ENCODE measurements at regions not wholly inside any gene's neighbourhood (a gene's known extent, or its start where the extent isn't known, plus 50 kb on each side); places are given as distances from the start of the nearest gene placed in this dataset.

DNA sequence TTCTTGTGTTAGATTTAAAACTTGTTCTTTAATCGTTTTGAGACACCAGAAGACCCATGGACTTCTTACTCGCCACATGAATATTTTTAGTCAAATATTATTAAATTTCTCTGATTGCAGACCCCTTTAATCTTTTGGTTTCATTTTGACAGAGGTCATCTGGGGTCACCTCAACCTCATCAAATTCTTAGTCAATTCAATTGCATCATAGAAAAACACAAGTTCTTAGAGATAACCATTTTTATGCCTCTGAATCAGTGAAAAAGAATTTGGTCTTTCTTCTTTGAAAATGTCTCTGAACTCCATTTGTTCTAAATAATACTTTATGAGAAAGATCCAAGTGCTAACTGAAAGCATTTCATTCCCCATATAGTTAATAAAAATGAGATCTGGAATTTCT is 55.2 kb upstream of the CBLN4 start:
- DNase-seq = no peak

DNA sequence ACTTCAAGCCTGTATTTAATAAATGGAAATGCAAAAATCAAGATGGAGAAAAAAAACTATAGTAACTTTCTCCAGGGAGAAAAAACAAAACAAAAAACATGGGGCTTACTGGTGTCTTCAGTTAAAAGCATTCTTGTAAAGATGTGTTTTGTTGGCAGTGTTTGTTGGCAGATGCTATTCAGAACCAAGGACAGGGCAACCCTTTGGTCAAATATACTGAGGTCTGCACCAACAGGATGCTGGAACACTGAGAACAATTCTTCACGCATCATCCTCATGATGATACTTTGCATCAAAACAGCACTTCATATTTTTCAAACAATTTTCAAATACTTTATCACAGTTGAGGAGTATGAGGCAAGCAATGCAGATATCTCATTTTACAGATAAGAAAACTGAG is 63.7 kb upstream of the CBLN4 start:
- no peak for DNase-seq

DNA sequence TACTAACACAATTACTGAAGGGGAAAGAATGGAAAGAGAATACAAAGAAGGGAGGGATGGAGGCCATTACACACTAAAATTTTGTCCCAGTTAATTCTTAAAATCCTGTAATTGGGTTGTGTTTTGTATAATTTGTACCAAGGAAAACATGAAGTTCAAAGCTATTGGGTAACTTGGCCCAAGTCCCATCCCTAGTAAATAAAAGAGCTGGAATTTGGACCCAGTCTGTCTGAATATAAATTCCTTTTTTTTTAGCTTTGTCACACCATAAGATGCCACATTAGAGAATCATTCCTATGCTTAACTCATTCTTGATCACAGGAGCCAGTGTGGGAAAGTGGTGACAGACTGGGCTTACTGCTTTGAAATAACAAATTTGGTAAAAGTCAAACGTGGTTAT is 66.8 kb upstream of the CBLN4 start:
- DNase-seq = no peak

DNA sequence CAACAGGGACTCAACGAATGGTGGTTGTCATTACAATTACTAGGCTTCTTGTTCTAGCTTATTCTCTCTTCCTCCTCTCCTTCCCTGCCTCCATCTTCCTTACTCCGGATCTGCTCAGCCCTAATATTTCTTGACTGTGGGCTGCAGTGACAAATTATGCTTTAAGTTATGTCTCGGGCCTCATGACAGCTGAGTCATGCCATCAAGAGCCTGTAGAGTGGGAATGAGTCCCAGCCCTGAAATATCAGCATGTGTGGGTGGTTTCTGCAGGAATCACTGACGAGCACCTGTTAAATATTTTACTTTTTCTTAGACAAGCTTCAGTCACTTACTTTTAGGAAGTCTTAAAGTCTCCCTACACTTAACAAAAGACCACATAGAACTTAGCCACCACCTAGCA is 83.1 kb upstream of the CBLN4 start:
- DNase-seq = no peak

DNA sequence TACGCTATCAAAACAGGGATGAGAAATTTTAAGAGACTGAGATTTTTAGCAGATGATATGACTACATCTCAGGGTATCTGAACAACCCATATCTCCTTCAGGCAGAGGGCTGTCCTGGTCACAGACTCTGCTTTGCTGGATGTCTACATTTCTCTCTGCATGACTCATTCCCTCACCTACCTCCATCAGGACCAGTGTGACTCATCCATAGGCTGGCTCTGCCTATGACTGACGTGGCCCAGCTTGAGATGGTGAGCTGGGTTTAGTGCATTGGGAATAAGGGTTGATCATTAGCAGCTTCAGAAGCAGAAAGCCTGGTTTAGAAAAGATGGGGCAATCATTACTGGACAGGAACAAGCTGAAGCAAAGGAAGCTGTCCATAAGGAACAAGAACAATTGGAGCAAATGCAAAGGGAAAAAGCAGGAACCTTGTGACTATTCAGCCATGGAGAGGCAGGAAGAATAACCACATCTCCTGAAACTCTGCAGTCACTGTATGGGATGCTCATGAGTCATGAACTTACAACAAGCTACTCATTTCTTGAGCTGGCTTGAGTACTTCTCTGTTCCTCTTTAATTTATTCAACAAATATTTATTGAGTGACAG is 86.4 kb upstream of the CBLN4 start:
- no peak for DNase-seq

DNA sequence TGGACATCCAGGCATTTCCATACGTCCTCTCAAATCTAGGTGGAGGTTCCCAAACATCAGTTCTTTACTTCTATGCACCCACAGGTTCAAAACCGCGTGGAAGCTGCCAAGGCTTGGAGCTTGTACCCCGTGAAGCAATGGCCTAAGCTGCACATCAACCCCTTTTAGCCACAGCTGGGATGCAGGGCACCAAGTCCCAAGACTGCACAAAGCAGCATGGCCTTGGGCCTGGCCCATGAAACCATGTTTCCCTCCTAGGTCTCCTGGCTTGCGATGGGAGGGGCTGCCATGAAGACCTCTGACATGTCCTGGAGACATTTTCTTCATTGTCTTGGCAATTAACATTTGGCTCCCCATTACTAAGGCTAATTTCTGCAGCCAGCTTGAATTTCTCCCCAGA is 88.9 kb upstream of the CBLN4 start:
- DNase-seq = no peak

DNA sequence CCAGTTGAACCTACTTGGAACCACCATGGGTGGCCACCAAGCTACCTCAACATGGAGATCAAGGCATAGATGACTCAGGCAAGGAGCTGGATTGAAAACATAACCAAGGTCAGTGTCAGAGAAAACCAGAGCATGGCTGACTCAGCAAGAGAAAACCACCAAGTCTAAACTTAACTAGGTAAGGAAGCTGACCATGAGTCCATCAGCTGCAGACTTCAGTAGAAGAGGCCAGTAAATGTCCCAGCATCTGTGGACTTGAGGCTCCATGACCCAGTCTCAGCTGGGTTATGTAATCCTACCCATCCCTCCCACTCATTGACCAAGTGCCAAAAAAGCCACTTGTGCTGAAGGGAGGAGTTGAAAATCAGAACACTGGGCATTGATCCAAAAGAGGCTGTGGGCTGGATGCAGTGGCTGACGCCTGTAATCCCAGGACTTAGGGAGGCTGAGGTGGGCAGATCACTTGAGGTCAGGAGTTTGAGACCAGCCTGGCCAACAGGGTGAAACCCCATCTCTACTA is 93.7 kb upstream of the CBLN4 start:
- DNase-seq = no peak

DNA sequence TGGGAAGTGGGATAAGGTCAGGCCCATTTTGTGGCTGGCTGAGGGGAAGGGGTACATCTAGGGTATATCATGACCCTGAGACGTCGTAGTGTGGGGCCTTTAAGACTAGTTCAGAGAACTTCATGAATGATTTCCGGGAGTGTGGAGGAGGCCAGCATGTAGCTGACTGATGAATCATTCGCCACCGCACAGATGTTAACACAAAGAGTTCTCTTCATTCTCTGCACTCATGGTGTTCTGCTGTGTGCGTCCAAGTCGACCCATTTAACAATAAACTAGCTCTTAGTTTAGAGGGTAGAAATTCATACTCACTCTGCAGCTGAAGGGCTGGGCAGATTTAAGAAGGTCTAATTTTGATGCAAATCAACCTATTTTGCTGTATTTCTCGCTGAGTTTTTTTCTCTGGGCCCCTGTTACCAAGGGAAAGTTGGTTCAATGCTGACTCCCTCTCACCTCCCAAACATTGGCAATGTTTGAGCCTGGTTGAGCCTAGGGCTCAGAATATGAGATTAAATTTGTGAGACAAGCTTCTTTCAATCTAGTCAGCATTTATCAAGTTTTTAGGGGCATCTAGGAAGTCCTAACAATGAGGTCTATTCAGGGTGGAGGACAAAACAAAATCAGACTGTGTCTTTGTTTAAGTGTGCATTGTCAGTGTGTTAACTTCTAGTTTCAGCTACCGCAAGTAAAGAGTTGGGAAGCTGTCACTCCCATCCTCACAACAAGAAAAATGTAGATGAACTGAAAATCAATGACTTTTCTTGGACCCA is 106.8 kb upstream of the CBLN4 start:
- DNase-seq = no peak

DNA sequence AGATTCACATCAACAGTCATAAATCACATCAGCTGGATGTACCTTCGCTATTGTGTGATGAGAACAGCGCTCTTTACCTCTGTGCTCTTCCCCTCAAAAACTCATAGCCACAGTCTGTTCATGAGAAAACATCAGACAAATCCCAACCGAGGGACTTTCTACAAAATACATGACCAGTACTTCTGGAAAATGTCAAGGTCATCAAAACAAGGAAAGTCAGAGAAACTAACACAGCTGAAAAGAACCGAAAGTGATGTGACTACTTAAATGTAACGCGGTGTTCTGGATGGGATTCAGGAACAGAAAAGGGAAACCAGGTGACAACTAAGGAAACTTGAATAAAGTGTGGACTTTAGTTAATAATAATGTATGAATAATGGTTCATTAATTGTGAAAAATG is 112.0 kb upstream of the CBLN4 start:
- no peak for DNase-seq

DNA sequence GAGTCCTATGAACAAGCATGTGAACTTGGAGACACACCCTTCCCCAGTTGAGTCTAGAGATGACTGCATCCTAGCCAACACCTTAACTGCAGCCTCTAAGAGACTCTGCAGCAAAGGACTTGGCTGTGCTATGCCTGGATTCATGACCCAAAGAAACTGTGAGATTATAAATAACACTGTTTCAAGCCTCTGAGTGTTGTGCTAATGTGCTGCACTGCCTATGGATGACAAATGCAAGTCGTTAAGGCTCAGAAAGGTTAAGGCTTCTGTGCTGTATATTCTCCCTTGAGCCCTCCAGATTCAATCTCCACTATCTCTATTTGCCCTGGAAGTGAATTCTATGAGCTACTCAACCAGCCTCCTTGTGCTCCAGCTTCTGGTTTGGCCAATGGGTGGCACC is 116.5 kb upstream of the CBLN4 start:
- DNase-seq = no peak

DNA sequence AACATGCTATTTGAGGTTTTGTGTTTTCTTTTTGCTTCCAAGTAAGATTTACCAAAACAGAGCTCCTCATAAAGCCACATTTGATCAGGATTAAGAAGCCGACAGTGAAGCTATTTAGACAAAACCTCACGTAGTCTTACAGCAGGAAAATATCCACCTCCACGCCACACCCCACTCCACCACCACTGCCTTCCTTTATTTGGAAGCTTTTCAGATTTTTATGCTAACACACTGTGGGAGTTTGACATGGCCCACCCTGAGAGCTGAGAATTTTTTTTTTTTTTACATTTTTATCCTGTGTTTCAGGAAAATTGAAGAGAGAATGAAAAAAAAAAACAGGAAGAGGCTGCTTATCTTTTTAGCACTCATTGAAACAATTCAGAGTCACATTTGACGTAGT is 104.8 kb upstream of the MC3R start:
- no peak for DNase-seq

DNA sequence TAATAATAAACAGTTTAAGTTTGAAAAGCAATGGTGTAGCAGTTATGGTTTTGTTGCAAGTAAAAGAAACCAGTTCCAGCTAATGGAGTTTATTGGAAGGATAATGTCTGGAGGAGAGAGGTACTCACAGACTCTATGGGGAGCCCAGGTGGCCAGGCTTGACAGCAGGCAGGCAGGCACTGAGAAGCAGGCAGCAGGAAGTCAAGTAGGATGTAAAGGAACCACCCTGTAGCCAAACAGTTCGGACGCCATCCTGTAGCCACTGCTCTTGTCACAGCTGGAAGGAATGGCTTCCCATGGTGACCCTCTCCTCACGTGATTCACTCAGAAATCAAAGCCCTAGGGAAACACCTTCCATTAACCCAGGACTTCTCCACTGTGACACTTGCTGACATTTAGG is 96.7 kb upstream of the MC3R start:
- DNase-seq = no peak

DNA sequence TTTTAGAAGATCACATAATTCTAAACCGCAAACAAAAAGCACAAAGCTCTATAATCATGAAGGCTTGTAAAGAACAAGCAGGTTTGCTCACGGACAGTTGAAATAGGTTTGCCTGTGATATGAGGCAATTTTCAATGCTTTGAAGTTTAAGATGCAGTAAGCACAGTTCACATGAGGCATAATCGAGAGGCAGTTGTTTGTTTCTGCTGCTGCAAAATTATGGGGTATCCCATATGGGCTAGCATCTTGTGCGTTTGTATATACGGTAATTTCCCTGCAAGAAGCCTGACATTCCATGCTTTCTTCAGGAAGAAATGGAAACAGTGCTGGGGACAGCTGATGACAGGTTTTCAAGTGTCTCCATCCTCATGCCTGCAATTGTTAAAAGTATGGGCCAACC is 94.6 kb upstream of the MC3R start:
- DNase-seq = no peak

DNA sequence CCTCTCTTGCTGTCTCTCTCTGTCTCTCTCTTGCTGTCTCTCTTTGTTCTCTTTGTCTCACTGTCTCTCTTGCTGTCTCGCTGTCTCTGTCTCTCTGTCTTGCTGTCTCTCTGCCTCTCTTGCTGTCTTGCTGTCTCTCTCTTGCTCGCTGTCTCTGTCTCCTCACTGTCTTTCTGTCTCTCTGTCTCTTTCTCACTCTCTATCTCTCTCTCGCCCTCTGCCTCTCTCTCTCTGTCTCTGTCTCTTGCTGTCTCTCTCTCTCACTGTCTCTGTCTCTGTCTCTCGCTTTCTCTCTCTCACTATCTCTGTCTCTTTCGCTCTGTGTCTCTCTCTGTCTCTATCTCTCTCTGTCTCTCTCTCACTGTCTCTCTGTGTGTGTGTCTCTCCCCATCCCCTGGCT is 92.9 kb upstream of the MC3R start:
- no peak for DNase-seq

DNA sequence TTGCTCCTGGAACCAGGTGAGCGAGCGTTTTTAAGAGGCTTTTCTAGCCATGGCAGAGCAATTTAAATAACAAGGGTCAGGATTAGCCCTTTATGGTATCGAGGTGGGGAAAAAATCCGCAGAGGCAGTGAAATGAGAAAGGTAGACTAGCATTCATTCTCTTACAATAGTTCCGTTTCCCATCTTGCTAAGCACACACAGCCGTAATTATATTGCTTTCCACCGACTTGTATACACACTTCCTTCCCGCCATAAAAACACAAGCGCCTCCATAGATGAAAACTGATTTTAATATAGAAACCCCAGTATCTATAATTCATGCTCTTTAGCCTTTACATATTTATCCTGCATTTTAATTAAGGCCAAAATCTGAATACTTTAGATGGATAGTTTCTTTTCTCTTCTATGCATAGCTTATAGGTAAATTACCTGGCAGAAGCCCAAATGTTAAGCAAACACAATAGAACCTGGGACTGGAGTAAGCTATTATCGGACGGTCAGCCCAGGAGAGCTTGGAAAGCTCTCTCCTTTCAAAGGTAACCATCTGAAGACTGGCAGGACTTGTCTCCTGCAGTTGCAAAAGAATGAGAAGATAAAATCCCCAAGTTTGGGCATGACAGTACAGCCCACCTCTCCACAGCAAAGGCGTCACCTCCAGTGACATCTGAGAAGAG is 90.9 kb upstream of the MC3R start:
- DNase-seq = no peak

DNA sequence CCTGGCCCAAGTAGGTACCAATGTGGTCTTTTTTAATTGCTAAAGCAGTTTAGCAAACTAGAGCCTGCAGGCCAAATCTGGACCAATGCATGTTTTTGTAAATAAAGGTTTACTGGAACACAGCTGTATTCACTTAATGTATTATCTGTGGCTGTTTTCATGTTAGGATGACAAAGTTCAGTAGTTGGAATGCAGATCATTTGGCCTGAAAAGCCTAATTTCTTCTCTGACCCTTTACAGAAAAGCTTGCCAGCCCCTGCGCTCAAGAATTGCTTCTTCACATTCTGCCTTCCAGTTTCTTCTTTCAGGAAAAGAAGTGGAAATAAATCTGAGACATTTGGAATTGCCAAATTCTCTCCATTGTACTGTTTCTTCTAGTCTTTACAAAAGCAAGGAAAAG is 90.0 kb upstream of the MC3R start:
- DNase-seq = no peak

DNA sequence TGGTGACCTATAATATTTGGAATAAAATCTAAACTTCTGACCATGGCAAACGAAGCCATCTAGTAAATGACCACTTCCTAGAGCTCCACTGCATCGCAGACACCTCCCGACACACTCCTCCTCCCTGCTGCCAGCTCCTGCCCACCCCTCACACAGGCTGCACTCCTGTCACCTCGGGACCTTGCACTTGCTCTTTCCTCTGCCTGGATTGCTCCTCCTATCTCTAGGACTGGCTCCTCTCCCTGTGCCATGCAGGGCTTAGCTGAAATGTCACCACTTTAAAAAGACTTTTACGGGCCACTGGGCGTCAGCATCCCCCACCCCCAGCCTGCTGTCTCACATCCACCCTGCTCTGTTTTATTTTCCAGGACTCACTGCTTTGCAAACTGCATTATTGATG is 87.6 kb upstream of the MC3R start:
- DNase-seq = peak; percentile 23

DNA sequence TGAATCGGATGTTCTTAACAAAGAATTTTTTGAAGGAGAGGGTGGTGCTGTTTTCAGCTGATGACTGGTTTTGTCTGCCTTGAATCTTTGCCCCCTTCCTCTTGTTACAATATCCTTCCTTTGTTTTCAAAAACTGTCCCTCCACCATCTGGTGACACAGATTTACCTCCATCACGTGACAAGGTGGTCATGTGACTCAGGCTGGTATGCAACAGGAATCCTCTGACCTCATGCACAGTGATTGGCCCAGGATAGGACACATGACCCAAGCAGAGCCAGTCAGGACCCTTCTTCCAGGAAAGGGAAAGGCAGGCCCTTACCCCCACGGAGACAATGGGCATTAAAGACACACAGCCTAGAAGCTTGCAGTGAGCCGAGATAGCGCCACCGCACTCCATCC is 84.7 kb upstream of the MC3R start:
- DNase-seq = no peak

DNA sequence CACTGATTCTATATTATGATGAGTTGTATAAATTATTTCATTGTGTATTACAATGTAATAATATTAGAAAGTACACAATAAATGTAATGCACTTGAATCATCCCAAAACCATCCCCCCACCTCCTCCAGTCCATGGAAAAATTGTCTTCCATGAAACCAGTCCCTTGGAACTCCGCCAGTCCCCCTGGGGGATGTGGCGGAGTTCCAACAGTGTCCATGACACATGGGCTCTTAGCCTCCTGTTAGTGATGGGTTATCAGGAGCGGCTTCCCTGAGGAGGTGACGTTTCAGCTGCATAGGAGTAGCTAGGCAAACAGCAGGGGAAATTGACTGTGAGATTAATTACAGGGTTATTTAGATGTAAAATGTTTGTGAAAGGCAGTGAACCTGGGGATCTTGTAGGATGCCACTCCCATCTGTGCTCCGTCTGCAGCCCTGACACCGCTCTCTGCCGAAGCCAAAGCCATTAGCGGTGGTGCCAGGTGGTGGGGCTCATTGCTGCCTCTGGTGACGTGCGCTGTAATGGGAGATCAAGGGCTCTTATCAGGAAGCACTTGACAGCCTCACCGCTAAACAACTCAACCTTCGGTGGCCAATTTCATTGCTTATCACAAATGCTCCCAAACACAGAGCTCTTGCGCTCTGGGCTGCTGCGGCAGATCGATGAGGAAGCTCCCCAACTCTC is 81.6 kb upstream of the MC3R start:
- no peak for DNase-seq

DNA sequence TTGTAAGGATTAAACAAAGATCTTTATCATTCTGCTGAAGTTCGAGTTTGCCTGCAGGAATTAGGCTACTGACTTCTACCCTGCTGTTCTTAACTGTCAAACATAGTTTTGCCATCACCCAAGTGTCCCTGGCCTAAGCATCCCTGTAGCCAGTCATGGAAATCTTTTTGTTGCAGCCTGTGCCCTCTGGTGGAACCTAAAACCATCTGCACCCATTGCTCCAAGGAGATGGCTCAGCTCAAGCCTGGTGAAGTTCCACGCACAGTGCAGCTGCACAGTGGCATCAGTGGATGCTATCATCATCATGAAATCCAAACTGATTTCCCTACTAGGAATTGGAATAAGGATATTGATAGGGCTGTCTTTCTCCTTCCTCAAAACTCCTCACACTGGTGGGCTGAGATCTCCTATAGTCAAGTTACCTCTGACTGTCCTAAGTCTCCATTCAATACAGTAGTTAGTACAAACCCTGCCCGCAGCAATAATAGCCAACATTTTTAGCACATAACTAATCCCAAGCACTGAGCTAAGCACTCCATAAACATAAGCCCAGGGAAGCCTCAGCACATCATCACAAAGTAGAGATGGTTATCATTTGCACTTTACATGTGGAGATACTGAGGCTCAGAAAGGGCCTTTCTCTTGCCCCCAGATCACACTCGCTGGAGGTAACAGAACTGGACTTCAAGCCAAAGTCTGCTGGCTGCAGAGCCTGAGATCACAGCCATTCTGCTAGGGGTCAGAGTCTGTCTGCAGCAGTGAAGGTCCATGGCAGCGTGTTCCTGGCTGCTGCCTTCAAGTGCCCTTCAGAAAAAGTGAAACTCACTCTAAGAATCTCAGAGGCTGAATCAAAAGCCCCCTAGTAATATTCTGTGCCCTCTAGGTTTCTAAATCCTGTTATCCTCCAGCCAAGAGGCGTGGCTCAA is 77.2 kb upstream of the MC3R start:
- peak; percentile 39 for DNase-seq

DNA sequence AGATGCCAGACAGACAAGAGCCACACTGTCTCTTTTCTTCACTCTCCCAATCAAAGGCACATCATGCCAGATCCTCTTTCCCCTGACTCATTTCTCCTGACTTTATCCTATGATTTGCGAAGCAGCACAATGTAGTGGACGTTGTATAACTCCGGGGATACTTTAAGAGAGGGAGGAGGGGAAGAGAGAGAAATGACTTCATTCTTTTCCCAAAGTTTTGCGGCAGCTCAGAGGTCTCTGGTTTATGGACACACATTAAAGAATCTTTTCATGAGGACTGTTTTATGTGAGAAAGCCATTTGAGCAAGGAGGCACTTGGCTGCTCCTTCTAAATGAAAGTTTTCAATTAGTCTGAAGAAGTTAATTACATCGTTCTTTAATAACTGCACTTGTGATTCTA is 75.1 kb upstream of the MC3R start:
- DNase-seq = no peak

DNA sequence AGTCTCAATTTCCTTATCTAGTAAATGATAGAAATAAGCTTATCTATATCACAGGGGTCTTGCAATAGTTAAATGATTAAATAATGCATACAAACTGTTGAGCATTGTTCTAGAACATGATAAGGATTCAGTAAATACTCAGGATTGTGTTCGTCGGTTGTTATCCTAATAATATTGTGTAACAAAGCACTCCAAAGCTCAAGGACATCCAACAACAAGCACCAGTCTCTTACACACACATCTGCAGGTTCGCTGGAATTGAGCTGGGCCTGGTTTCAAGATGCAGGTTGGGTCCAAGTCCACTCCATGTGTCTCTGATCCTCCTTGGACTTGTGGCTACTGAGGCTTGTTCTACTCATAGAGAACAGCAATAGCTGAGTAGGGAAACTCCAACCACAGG is 74.1 kb upstream of the MC3R start:
- DNase-seq = no peak

DNA sequence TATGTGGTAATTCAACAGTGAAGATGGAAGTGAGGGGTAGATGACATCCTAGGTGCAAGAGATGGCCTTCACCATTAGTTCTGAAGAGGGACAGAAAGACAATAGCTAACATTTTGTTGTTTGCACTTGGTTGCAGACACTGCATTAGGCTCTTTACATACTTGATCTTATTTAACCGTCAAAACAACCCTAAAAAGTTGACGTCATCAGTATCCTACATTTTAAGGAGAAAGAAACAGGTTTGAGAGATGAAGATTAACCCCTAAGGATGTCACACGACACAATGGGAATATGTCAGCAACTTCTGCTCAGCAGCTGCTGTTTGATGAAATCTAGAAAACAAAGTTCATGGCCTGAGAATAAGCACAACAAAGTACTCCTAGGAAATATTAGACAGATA is 72.6 kb upstream of the MC3R start:
- no peak for DNase-seq
